CD14-positive monocyte (primary cell): ENCODE measurements at regions not wholly inside any gene's neighbourhood (a gene's known extent, or its start where the extent isn't known, plus 50 kb on each side); places are given as distances from the start of the nearest gene placed in this dataset.

Experiments
- DNase-seq, 3 donors: peaks; one replicate each; pipeline ENCODE4 v3.0.0-alpha.2; 2011 to 2022
- H2AFZ ChIP-seq: 2 replicates; pipeline ENCODE4 v1.6.0; 2012; ENCODE audit warnings: mild to moderate bottlenecking, low read depth, low read length, inconsistent platforms; ENCODE audit not compliant: insufficient read depth, poor library complexity, severe bottlenecking
- H3K27ac ChIP-seq, 2 donors: 1 replicate in 1 of 2; 2 replicates in 1 of 2; pipeline ENCODE4 v1.5.1; 2012 to 2013; ENCODE audit warnings: low read length in 2 of 2, control low read depth in 1 of 2, inconsistent platforms in 1 of 2, low read depth in 1 of 2, mild to moderate bottlenecking in 1 of 2
- H3K27me3 ChIP-seq, 2 donors: one replicate each; pipeline versions ENCODE4 v1.6.0 to v1.6.1; 2011 to 2013; ENCODE audit warnings: low read length in 2 of 2; ENCODE audit not compliant: control insufficient read depth in 2 of 2, insufficient read depth in 2 of 2
- H3K36me3 ChIP-seq, 2 donors: replicated peaks in 1 of 2; 1 replicate in 1 of 2; 2 replicates in 1 of 2; pipeline versions ENCODE4 v1.5.1 to v1.6.1; 2012 to 2013; ENCODE audit warnings: low read length in 2 of 2, control low read depth in 1 of 2, inconsistent platforms in 1 of 2, mild to moderate bottlenecking in 1 of 2; ENCODE audit not compliant: insufficient read depth in 2 of 2, control insufficient read depth in 1 of 2
- H3K4me1 ChIP-seq, 2 donors: 1 replicate in 1 of 2; 2 replicates in 1 of 2; pipeline versions ENCODE4 v1.5.1 to v1.6.1; 2012 to 2013; ENCODE audit warnings: low read length in 2 of 2, control low read depth in 1 of 2, inconsistent platforms in 1 of 2, mild to moderate bottlenecking in 1 of 2, moderate library complexity in 1 of 2; ENCODE audit not compliant: insufficient read depth in 2 of 2, control insufficient read depth in 1 of 2
- H3K4me2 ChIP-seq: replicated peaks from 2 replicates; pipeline ENCODE3; 2012; ENCODE audit warnings: low read length, moderate library complexity, mild to moderate bottlenecking; ENCODE audit not compliant: poor library complexity, severe bottlenecking; ENCODE audit errors: extremely low read depth
- H3K4me3 ChIP-seq, 3 experiments: fragments of 200-600 bp in 1 of 3; sonication (generic) in 1 of 3; replicated peaks in 1 of 3; 1 replicate in 2 of 3; 2 replicates in 1 of 3; pipeline ENCODE4 v1.5.1; 2011 to 2013; ENCODE audit warnings: low read length in 3 of 3, mild to moderate bottlenecking in 3 of 3, control low read depth in 2 of 3, low read depth in 2 of 3, inconsistent platforms in 1 of 3, moderate library complexity in 1 of 3
- H3K79me2 ChIP-seq: 2 replicates; pipeline ENCODE4 v1.6.0; 2012; ENCODE audit warnings: mild to moderate bottlenecking, control low read depth, inconsistent platforms, low read length, moderate library complexity; ENCODE audit not compliant: insufficient read depth
- H3K9ac ChIP-seq: 2 replicates; pipeline ENCODE4 v1.6.0; 2017; ENCODE audit warnings: low read length, mild to moderate bottlenecking; ENCODE audit not compliant: insufficient read depth, poor library complexity, severe bottlenecking
- H3K9me3 ChIP-seq, 2 donors: replicated peaks in 1 of 2; 1 replicate in 1 of 2; 2 replicates in 1 of 2; pipeline versions ENCODE4 v1.5.1 to v1.6.1; 2012 to 2013; ENCODE audit warnings: low read length in 2 of 2, control low read depth in 1 of 2; ENCODE audit not compliant: control insufficient read depth in 1 of 2, insufficient read depth in 1 of 2
- H4K20me1 ChIP-seq: 2 replicates; pipeline ENCODE4 v1.6.0; 2012; ENCODE audit warnings: mild to moderate bottlenecking, low read length, control low read depth, moderate library complexity; ENCODE audit not compliant: insufficient read depth
- H3K27ac Mint-ChIP-seq, 7 donors: one replicate each; pipeline ENCODE4 v1.8.0; 2020; ENCODE audit warnings: mild to moderate bottlenecking in 7 of 7, mixed read lengths in 7 of 7, moderate library complexity in 6 of 7, inconsistent platforms in 2 of 7
- H3K27me3 Mint-ChIP-seq, 3 donors: one replicate each; pipeline ENCODE4 v1.8.0; 2021 to 2022; ENCODE audit warnings: low read depth in 3 of 3, mild to moderate bottlenecking in 3 of 3, mixed read lengths in 3 of 3, moderate library complexity in 3 of 3, inconsistent platforms in 1 of 3
- H3K36me3 Mint-ChIP-seq, 2 donors: one replicate each; pipeline ENCODE4 v1.8.0; 2020; ENCODE audit warnings: mixed read lengths in 2 of 2, inconsistent platforms in 1 of 2, mild to moderate bottlenecking in 1 of 2
- H3K4me1 Mint-ChIP-seq: one replicate; pipeline ENCODE4 v1.8.0; 2020; ENCODE audit warnings: mild to moderate bottlenecking, mixed read lengths
- H3K4me3 Mint-ChIP-seq, 2 donors: one replicate each; pipeline ENCODE4 v1.8.0; 2020; ENCODE audit warnings: mild to moderate bottlenecking in 2 of 2, mixed read lengths in 2 of 2, moderate library complexity in 1 of 2
- H3K9me3 Mint-ChIP-seq, 7 donors: one replicate each; pipeline ENCODE4 v1.8.0; 2020 to 2022; ENCODE audit warnings: mixed read lengths in 7 of 7, mild to moderate bottlenecking in 6 of 7, moderate library complexity in 6 of 7, inconsistent platforms in 2 of 7
- WGBS: methylation state at CpG from one replicate; pipeline ENCODE4 v1.1.5; 2013; ENCODE audit warnings: missing lambda C conversion rate; ENCODE audit not compliant: insufficient coverage; 5-methylcytosine and 5-hydroxymethylcytosine counted together
- intact Hi-C, 2 donors: fragments of 100-400 bp; cut with micrococcal nuclease; formaldehyde crosslinking; loops; one replicate each; pipeline versions ENCODE4 v1.15.0 to v1.15.1; 2023
- TF ChIP-seq, protein P1 (sequence below): fragments of 200-600 bp; IDR thresholded peaks from one replicate; pipeline ENCODE4 v1.8.0; 2022; ENCODE audit warnings: antibody characterized with exemption, mild to moderate bottlenecking

DNA sequence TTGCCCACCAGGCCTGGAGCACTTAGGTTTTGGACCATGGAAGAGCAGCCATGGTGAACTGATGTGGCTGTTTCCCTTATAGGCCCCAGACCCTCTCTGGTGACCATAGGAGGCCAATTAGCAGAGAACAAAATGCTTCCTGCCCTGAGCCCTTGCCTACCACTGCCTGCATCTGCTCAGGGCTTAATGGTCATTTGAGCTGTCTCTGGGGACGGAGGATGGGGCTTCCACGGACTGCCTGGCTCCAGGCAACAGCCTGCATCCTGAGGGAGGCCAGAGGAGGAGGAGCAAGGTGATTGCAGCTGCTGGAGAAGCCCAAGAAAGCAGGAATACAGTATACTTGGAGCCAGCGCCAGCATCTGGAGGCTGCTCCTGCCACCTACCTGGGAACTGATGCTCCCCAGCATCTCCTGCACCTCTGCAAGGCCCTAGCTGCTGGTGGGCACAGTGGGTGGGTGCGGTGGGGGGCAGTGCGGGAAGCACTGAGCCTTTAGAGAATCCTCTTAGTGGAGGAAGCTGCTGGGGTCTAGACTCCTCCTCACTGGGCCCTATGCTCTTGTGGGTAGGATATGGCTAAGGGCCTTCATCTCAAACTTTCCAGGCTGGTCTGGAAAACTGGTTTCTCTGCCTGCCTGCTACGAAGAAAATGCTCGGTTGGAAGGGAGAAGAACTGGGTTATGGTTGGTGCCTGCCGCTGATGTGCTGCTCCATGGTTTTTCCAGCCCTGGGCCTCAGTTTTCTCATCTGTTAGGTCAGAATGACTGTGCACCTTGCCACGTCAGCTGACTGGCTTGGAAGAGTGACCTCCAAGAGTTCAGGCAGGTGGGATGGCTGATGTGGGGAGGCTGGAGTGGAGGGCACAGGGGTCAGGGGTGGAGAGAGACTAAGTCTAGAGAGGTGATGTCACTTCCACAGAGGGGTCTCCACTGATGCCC, 158.8 kb upstream of the PJA1 start:
- Histone ChIP-seq H3K4me3 (no peak overlapping the region), H4K20me1 (no peaks in the 10 kb centered on the region), H3K4me1 (no peaks in the 10 kb centered on the region), H2AFZ (no peak overlapping the region), H3K4me2 (no peak overlapping the region), H3K79me2 (no peaks in the 10 kb centered on the region), H3K9ac (no peak overlapping the region), H3K27ac (no peak overlapping the region), H3K36me3 (no peaks in the 10 kb centered on the region), H3K27me3 (no peaks in the 10 kb centered on the region), H3K9me3 (no peaks in the 10 kb centered on the region)
- no peak overlapping the region for H3K4me3 Mint-ChIP-seq
- no peaks in the 10 kb centered on the region for H3K36me3 Mint-ChIP-seq
- H3K4me1 Mint-ChIP-seq, result no peaks in the 10 kb centered on the region
- TF ChIP-seq, protein P1, sequence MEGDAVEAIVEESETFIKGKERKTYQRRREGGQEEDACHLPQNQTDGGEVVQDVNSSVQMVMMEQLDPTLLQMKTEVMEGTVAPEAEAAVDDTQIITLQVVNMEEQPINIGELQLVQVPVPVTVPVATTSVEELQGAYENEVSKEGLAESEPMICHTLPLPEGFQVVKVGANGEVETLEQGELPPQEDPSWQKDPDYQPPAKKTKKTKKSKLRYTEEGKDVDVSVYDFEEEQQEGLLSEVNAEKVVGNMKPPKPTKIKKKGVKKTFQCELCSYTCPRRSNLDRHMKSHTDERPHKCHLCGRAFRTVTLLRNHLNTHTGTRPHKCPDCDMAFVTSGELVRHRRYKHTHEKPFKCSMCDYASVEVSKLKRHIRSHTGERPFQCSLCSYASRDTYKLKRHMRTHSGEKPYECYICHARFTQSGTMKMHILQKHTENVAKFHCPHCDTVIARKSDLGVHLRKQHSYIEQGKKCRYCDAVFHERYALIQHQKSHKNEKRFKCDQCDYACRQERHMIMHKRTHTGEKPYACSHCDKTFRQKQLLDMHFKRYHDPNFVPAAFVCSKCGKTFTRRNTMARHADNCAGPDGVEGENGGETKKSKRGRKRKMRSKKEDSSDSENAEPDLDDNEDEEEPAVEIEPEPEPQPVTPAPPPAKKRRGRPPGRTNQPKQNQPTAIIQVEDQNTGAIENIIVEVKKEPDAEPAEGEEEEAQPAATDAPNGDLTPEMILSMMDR, result no peak
- peaks cover 0 to 10% (median 1%) of the 10 kb centered on the region in 3 donors for H3K27me3 Mint-ChIP-seq
- H3K9me3 Mint-ChIP-seq, result peaks cover 0 to 5% (median 3%) of the 10 kb centered on the region in 7 donors
- DNase-seq, result no peak
- intact Hi-C loops, result no loop called here
- 100% methylated on average over 1 of the region's 9 CpGs for WGBS
- H3K27ac Mint-ChIP-seq, result peak overlapping the region in 1 of 7 donors; percentile 76

DNA sequence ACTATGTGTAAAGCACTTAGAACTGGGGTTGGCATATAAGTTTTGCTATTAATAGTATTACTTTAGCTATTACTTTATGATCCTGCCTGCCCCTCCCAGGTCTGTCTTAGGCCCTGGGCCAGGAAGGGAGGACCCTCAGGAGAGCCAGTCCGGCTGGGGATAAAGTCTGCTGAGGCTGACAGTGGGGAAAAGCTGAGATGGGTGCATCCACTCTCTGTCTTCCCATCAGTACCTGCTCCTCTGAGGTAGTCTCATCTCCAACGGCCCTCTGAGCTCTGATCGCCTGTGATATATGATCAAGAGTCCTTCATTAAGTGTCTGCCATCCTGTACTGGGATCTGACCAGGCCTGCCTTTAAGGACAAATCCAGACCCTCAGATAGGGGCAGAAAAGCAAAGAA, 156.5 kb upstream of the PJA1 start:
- Mint-ChIP-seq H3K27me3 (peaks cover 0 to 10% (median 0%) of the 10 kb centered on the region in 3 donors), H3K9me3 (no peaks in the 10 kb centered on the region)

More for the DNA sequence above, 156.5 kb upstream of the PJA1 start:
- TF ChIP-seq, protein P1, result no peak
- no peak overlapping the region for H3K4me3 ChIP-seq
- no peaks in the 10 kb centered on the region for H3K27me3 ChIP-seq
- Mint-ChIP-seq H3K4me1 (no peaks in the 10 kb centered on the region), H3K27ac (no peak overlapping the region), H3K36me3 (no peaks in the 10 kb centered on the region), H3K4me3 (no peak overlapping the region)
- H3K27ac ChIP-seq, result no peak overlapping the region
- no peaks in the 10 kb centered on the region for H4K20me1 ChIP-seq
- no peaks in the 10 kb centered on the region for H3K4me1 ChIP-seq
- intact Hi-C loops, result no loop called here
- WGBS, result no CpG with 5 or more reads among the region's 3 CpGs
- no peak overlapping the region for H3K9ac ChIP-seq
- no peak overlapping the region for H3K4me2 ChIP-seq
- H3K79me2 ChIP-seq, result no peaks in the 10 kb centered on the region
- no peaks in the 10 kb centered on the region for H3K36me3 ChIP-seq
- no peak overlapping the region for H2AFZ ChIP-seq
- no peaks in the 10 kb centered on the region for H3K9me3 ChIP-seq
- DNase-seq, result no peak
